Cardiac muscle cell (in vitro differentiated cells and primary cell): ENCODE measurements at regions not wholly inside any gene's neighbourhood (a gene's known extent, or its start where the extent isn't known, plus 50 kb on each side); places are given as distances from the start of the nearest gene placed in this dataset.

ENCODE experiments used
- DNase-seq, 2 donors: peaks; one replicate each; pipeline versions ENCODE4 v3.0.0 to v3.0.0-alpha.2; 2010 to 2017; ENCODE audit warnings: low read depth in 1 of 2, low spot score in 1 of 2
- H3K27ac ChIP-seq: fragments of 200-600 bp; sonication (generic); 2 replicates; pipeline ENCODE4 v1.5.1; 2016
- H3K27me3 ChIP-seq: fragments of 200-600 bp; sonication (generic); 2 replicates; pipeline ENCODE4 v1.6.0; 2016; ENCODE audit warnings: control low read depth
- H3K36me3 ChIP-seq: fragments of 200-600 bp; sonication (generic); 2 replicates; pipeline ENCODE4 v1.5.1; 2016; ENCODE audit warnings: control low read depth
- H3K4me1 ChIP-seq: fragments of 200-600 bp; sonication (generic); 2 replicates; pipeline ENCODE4 v1.8.1; 2017; ENCODE audit warnings: low read depth, mild to moderate bottlenecking, mixed run types
- H3K4me3 ChIP-seq: fragments of 200-600 bp; sonication (generic); 2 replicates; pipeline ENCODE4 v1.5.1; 2016; ENCODE audit warnings: mild to moderate bottlenecking
- H3K9me3 ChIP-seq: fragments of 200-600 bp; sonication (generic); 2 replicates; pipeline ENCODE4 v1.5.1; 2017; ENCODE audit warnings: low read depth, mild to moderate bottlenecking, control low read depth
- CTCF ChIP-seq: IDR thresholded peaks from 2 replicates; pipeline ENCODE4 v1.5.1; 2012; ENCODE audit warnings: low read depth, mild to moderate bottlenecking, low read length

DNA sequence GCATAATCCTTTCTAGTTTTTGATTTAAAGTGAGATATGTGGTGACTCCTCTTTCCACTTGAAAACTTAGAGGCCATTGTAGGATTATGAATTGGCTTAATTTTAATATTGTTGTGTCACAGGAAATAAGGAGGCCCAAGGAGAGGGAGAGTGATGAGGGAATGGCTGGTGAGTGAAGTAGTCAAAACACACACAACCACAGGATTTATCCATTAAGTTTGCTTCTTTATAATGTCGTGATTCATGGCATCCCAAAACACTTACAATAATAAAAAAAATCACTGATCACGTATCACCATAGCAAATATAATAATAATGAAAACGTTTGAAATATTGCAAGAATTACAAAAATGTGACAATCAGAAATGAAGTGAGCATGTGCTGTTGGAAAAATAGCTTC lies 1215.5 kb upstream of the LRRTM3 start:
- Histone ChIP-seq H3K36me3 (no peaks in the 10 kb centered on the region), H3K27me3 (no peaks in the 10 kb centered on the region), H3K27ac (no peak overlapping the region), H3K9me3 (no peaks in the 10 kb centered on the region), H3K4me3 (no peak overlapping the region), H3K4me1 (no peaks in the 10 kb centered on the region)
- no peak for DNase-seq
- no peak for TF ChIP-seq CTCF

GRCh38 chr10:65719790-65720189 lies 1206.0 kb upstream of the LRRTM3 start:
- DNase-seq = no peak
- H3K4me3 ChIP-seq = no peak overlapping the region
- no peaks in the 10 kb centered on the region for H3K4me1 ChIP-seq
- H3K9me3 ChIP-seq = no peaks in the 10 kb centered on the region
- no peak overlapping the region for H3K27ac ChIP-seq
- H3K36me3 ChIP-seq = no peaks in the 10 kb centered on the region
- H3K27me3 ChIP-seq = no peaks in the 10 kb centered on the region
- no peak for TF ChIP-seq CTCF

GRCh38 chr10:65720901-65721300 lies 1204.9 kb upstream of the LRRTM3 start:
- TF ChIP-seq CTCF = no peak
- H3K36me3 ChIP-seq = no peaks in the 10 kb centered on the region

GRCh38 chr10:65723525-65723924 lies 1202.3 kb upstream of the LRRTM3 start:
- Histone ChIP-seq H3K36me3 (no peaks in the 10 kb centered on the region), H3K27me3 (no peaks in the 10 kb centered on the region), H3K4me3 (no peak overlapping the region), H3K4me1 (no peaks in the 10 kb centered on the region), H3K9me3 (no peaks in the 10 kb centered on the region), H3K27ac (no peak overlapping the region)
- no peak for DNase-seq
- no peak for TF ChIP-seq CTCF

More at GRCh38 chr10:65720901-65721300, 1204.9 kb upstream of the LRRTM3 start:
- H3K27ac ChIP-seq = no peak overlapping the region
- DNase-seq = no peak
- H3K4me1 ChIP-seq = no peaks in the 10 kb centered on the region
- no peaks in the 10 kb centered on the region for H3K27me3 ChIP-seq
- H3K9me3 ChIP-seq = no peaks in the 10 kb centered on the region
- H3K4me3 ChIP-seq = no peak overlapping the region

- Histone ChIP-seq H3K4me3 (no peak overlapping the region), H3K4me1 (no peaks in the 10 kb centered on the region), H3K27ac (no peak overlapping the region), H3K27me3 (no peaks in the 10 kb centered on the region), H3K36me3 (no peaks in the 10 kb centered on the region), H3K9me3 (no peaks in the 10 kb centered on the region)
- DNase-seq = no peak
- TF ChIP-seq CTCF = no peak
Measured at GRCh38 chr10:65735382-65735781, 1190.5 kb upstream of the LRRTM3 start.

- no peak for DNase-seq
- no peak for TF ChIP-seq CTCF
Measured at GRCh38 chr10:65742906-65743305, 1182.9 kb upstream of the LRRTM3 start.

More at GRCh38 chr10:65742906-65743305, 1182.9 kb upstream of the LRRTM3 start:
- Histone ChIP-seq H3K4me1 (no peaks in the 10 kb centered on the region), H3K27ac (no peak overlapping the region), H3K4me3 (no peak overlapping the region), H3K36me3 (no peaks in the 10 kb centered on the region), H3K27me3 (no peaks in the 10 kb centered on the region), H3K9me3 (no peaks in the 10 kb centered on the region)
